WERI-Rb-1 (cell line): ENCODE measurements at regions not wholly inside any gene's neighbourhood (a gene's known extent, or its start where the extent isn't known, plus 50 kb on each side); places are given as distances from the start of the nearest gene placed in this dataset.

Experiments used
- DNase-seq: peaks from one replicate; pipeline ENCODE4 v3.0.0-alpha.2; 2020
- H3K27ac ChIP-seq: fragments of 250-450 bp; sonication (Bioruptor Pico); 2 replicates; pipeline ENCODE4 v1.5.1; 2020; ENCODE audit warnings: mild to moderate bottlenecking, moderate library complexity
- H3K27me3 ChIP-seq: fragments of 250-450 bp; sonication (Bioruptor Pico); 2 replicates; pipeline ENCODE4 v1.5.1; 2021; ENCODE audit warnings: mild to moderate bottlenecking, low read depth, moderate library complexity; ENCODE audit not compliant: insufficient read depth, severe bottlenecking
- H3K36me3 ChIP-seq: fragments of 250-450 bp; sonication (Bioruptor Pico); 2 replicates; pipeline ENCODE4 v1.5.1; 2020; ENCODE audit warnings: mild to moderate bottlenecking, moderate library complexity
- H3K4me3 ChIP-seq: 2 replicates; pipeline ENCODE4 v1.5.1; 2011; ENCODE audit warnings: low read depth, mild to moderate bottlenecking, control low read depth, low read length
- H3K9me3 ChIP-seq: fragments of 250-450 bp; sonication (Bioruptor Pico); 2 replicates; pipeline ENCODE4 v1.5.1; 2021; ENCODE audit warnings: mild to moderate bottlenecking, moderate library complexity; ENCODE audit not compliant: severe bottlenecking
- CTCF ChIP-seq: IDR thresholded peaks from 2 replicates; pipeline ENCODE4 v1.5.1; 2011; ENCODE audit warnings: low read depth, mild to moderate bottlenecking, control low read depth, inconsistent platforms, low read length

- Histone ChIP-seq H3K36me3 (no peaks in the 10 kb centered on the region), H3K9me3 (peaks cover 4% of the 10 kb centered on the region), H3K4me3 (no peak overlapping the region), H3K27ac (no peak overlapping the region), H3K27me3 (no peaks in the 10 kb centered on the region)
- peak; percentile 6 for DNase-seq
- TF ChIP-seq CTCF, result peak; percentile 13; the same call in 1 of the 2 replicates
Observed at GRCh38 chr9:93900971-93901861, 53.9 kb downstream of the BARX1 start.

GRCh38 chr9:93900436-93900819 lies 54.7 kb downstream of the BARX1 start:
- H3K9me3 ChIP-seq, result peaks cover 4% of the 10 kb centered on the region
- H3K27me3 ChIP-seq, result no peaks in the 10 kb centered on the region
- DNase-seq, result no peak
- H3K27ac ChIP-seq, result no peak overlapping the region
- no peak for TF ChIP-seq CTCF
- H3K36me3 ChIP-seq, result no peaks in the 10 kb centered on the region
- no peak overlapping the region for H3K4me3 ChIP-seq

GRCh38 chr9:93899609-93900435 lies 55.3 kb downstream of the BARX1 start:
- Histone ChIP-seq H3K27ac (no peak overlapping the region), H3K4me3 (no peak overlapping the region), H3K27me3 (no peaks in the 10 kb centered on the region), H3K9me3 (peaks cover 4% of the 10 kb centered on the region), H3K36me3 (no peaks in the 10 kb centered on the region)
- no peak for TF ChIP-seq CTCF
- DNase-seq, result peak; percentile 5

GRCh38 chr9:93898502-93899426 lies 56.4 kb downstream of the BARX1 start:
- Histone ChIP-seq H3K27ac (no peak overlapping the region), H3K4me3 (no peak overlapping the region), H3K27me3 (no peaks in the 10 kb centered on the region), H3K9me3 (peaks cover 4% of the 10 kb centered on the region), H3K36me3 (no peaks in the 10 kb centered on the region)
- no peak for TF ChIP-seq CTCF
- DNase-seq, result peak; percentile 4

- TF ChIP-seq CTCF, result no peak
- peaks cover 10% of the 10 kb centered on the region for H3K9me3 ChIP-seq
- DNase-seq, result no peak
- no peaks in the 10 kb centered on the region for H3K27me3 ChIP-seq
- no peaks in the 10 kb centered on the region for H3K36me3 ChIP-seq
- H3K4me3 ChIP-seq, result no peak overlapping the region
- no peak overlapping the region for H3K27ac ChIP-seq
Observed at GRCh38 chr9:93898026-93898425, 57.1 kb downstream of the BARX1 start.
